ENCODE measurements at regions not wholly inside any gene's neighbourhood (a gene's known extent, or its start where the extent isn't known, plus 50 kb on each side); places are given as distances from the start of the nearest gene placed in this dataset.

- no peak for TF ChIP-seq FOXP2 (optimal IDR thresholded peaks at IDR 0.05; ENCODE audit: borderline replicate concordance, extremely low read depth, extremely low read length, insufficient read depth)
- no peak for TF ChIP-seq POLR2AphosphoS5 (IDR thresholded peaks at IDR 0.05; ENCODE audit: low read depth, low read length)
- no peak for TF ChIP-seq TAF1 (IDR thresholded peaks at IDR 0.05; ENCODE audit: borderline replicate concordance, insufficient read depth, low read length)
- no peak for TF ChIP-seq SIN3A (IDR thresholded peaks at IDR 0.05; ENCODE audit: borderline replicate concordance, insufficient read depth, low read length)
- TF ChIP-seq REST (IDR thresholded peaks at IDR 0.05; ENCODE audit: insufficient read depth in 1 of 2, low read depth in 2 of 2, low read length in 2 of 2) = no peak
Measured at GRCh38 chr7:1380821-1381580, 78.3 kb downstream of the MICALL2 start.

- no peak for TF ChIP-seq TAF1 (IDR thresholded peaks at IDR 0.05; ENCODE audit: borderline replicate concordance, insufficient read depth, low read length)
- no peak for TF ChIP-seq POLR2AphosphoS5 (IDR thresholded peaks at IDR 0.05; ENCODE audit: low read depth, low read length)
- no peak for TF ChIP-seq FOXP2 (optimal IDR thresholded peaks at IDR 0.05; ENCODE audit: borderline replicate concordance, extremely low read depth, extremely low read length, insufficient read depth)
- TF ChIP-seq REST (IDR thresholded peaks at IDR 0.05; ENCODE audit: insufficient read depth in 1 of 2, low read depth in 2 of 2, low read length in 2 of 2) = no peak
- TF ChIP-seq SIN3A (IDR thresholded peaks at IDR 0.05; ENCODE audit: borderline replicate concordance, insufficient read depth, low read length) = no peak
Measured at GRCh38 chr7:1382553-1383397, 76.5 kb downstream of the MICALL2 start.

GRCh38 chr7:1383398-1384112 is 75.7 kb downstream of the MICALL2 start:
- TF ChIP-seq TAF1 (IDR thresholded peaks at IDR 0.05; ENCODE audit: borderline replicate concordance, insufficient read depth, low read length) (no peak), FOXP2 (optimal IDR thresholded peaks at IDR 0.05; ENCODE audit: borderline replicate concordance, extremely low read depth, extremely low read length, insufficient read depth) (no peak), REST (IDR thresholded peaks at IDR 0.05; ENCODE audit: insufficient read depth in 1 of 2, low read depth in 2 of 2, low read length in 2 of 2) (no peak), SIN3A (IDR thresholded peaks at IDR 0.05; ENCODE audit: borderline replicate concordance, insufficient read depth, low read length) (no peak), POLR2AphosphoS5 (IDR thresholded peaks at IDR 0.05; ENCODE audit: low read depth, low read length) (no peak)

- TF ChIP-seq REST (IDR thresholded peaks at IDR 0.05; ENCODE audit: insufficient read depth in 1 of 2, low read depth in 2 of 2, low read length in 2 of 2) = no peak
- no peak for TF ChIP-seq FOXP2 (optimal IDR thresholded peaks at IDR 0.05; ENCODE audit: borderline replicate concordance, extremely low read depth, extremely low read length, insufficient read depth)
- TF ChIP-seq POLR2AphosphoS5 (IDR thresholded peaks at IDR 0.05; ENCODE audit: low read depth, low read length) = no peak
- no peak for TF ChIP-seq SIN3A (IDR thresholded peaks at IDR 0.05; ENCODE audit: borderline replicate concordance, insufficient read depth, low read length)
- TF ChIP-seq TAF1 (IDR thresholded peaks at IDR 0.05; ENCODE audit: borderline replicate concordance, insufficient read depth, low read length) = no peak
Measured at GRCh38 chr7:1384113-1384415, 75.2 kb downstream of the MICALL2 start.
